GM23338 (cell line): ENCODE measurements at regions not wholly inside any gene's neighbourhood (a gene's known extent, or its start where the extent isn't known, plus 50 kb on each side); places are given as distances from the start of the nearest gene placed in this dataset.
"Not testable (repeated sequence)": the region's sequence is repeated elsewhere in the genome, so short reads cannot be mapped to it uniquely, and the experiment has no call there.

Source experiments
- ATAC-seq: fragments of 200-7000 bp; cut with Tn5 transposase; 3 replicates; pipeline ENCODE4 v1.9.1; 2020
- DNase-seq: peaks from one replicate; pipeline ENCODE4 v3.0.0-alpha.2; 2015; ENCODE audit warnings: low spot score
- H2AFZ ChIP-seq: fragments of 200-600 bp; sonication (generic); 2 replicates; pipeline ENCODE4 v1.8.0; 2016; ENCODE audit warnings: antibody characterized with exemption, mild to moderate bottlenecking, moderate library complexity
- H3F3A ChIP-seq: fragments of 200-600 bp; sonication (generic); replicated peaks from 2 replicates; pipeline ENCODE4 v1.8.0; 2017; ENCODE audit warnings: antibody characterized with exemption, mixed run types, low read depth
- H3K27ac ChIP-seq: fragments of 200-600 bp; sonication (generic); 2 replicates; pipeline ENCODE4 v1.6.1; 2016; ENCODE audit warnings: low read depth
- H3K27me3 ChIP-seq: fragments of 200-600 bp; sonication (generic); 2 replicates; pipeline ENCODE4 v1.8.0; 2016; ENCODE audit warnings: mild to moderate bottlenecking, mixed run types, moderate library complexity; ENCODE audit not compliant: insufficient read depth
- H3K36me3 ChIP-seq: fragments of 200-600 bp; sonication (generic); 2 replicates; pipeline ENCODE4 v1.8.0; 2016; ENCODE audit warnings: mild to moderate bottlenecking; ENCODE audit not compliant: insufficient read depth
- H3K4me1 ChIP-seq: fragments of 200-600 bp; sonication (generic); 2 replicates; pipeline ENCODE4 v1.8.0; 2016; ENCODE audit warnings: mild to moderate bottlenecking, moderate library complexity; ENCODE audit not compliant: insufficient read depth
- H3K4me2 ChIP-seq: fragments of 200-600 bp; sonication (generic); 2 replicates; pipeline ENCODE4 v1.7.1; 2017; ENCODE audit warnings: mixed run types
- H3K4me3 ChIP-seq: fragments of 200-600 bp; sonication (generic); 2 replicates; pipeline ENCODE4 v1.6.1; 2016; ENCODE audit warnings: mixed run types
- H3K79me2 ChIP-seq: fragments of 200-600 bp; sonication (generic); replicated peaks from 2 replicates; pipeline ENCODE4 v1.8.0; 2017; ENCODE audit warnings: mild to moderate bottlenecking; ENCODE audit not compliant: insufficient read depth
- H3K9me2 ChIP-seq: fragments of 200-600 bp; sonication (generic); 2 replicates; pipeline ENCODE4 v1.8.0; 2017; ENCODE audit not compliant: insufficient read depth
- H4K20me1 ChIP-seq: fragments of 200-600 bp; sonication (generic); replicated peaks from 2 replicates; pipeline ENCODE4 v1.8.0; 2017; ENCODE audit warnings: mild to moderate bottlenecking; ENCODE audit not compliant: insufficient read depth
- H3K27ac Mint-ChIP-seq: 2 replicates; pipeline ENCODE4 v1.8.0; 2020; ENCODE audit warnings: inconsistent platforms, mild to moderate bottlenecking, moderate library complexity, mixed read lengths
- H3K27me3 Mint-ChIP-seq: 3 replicates; pipeline ENCODE4 v1.8.0; 2022; ENCODE audit warnings: low read depth, mild to moderate bottlenecking, moderate library complexity, mixed read lengths, inconsistent platforms; ENCODE audit not compliant: insufficient read depth, poor library complexity
- H3K36me3 Mint-ChIP-seq: 3 replicates; pipeline ENCODE4 v1.8.0; 2021; ENCODE audit warnings: low read depth, mild to moderate bottlenecking, inconsistent platforms, moderate library complexity, mixed read lengths
- H3K4me1 Mint-ChIP-seq: 3 replicates; pipeline ENCODE4 v1.8.0; 2020; ENCODE audit warnings: mild to moderate bottlenecking, inconsistent platforms, mixed read lengths
- H3K4me3 Mint-ChIP-seq: 3 replicates; pipeline ENCODE4 v1.8.0; 2021; ENCODE audit warnings: moderate library complexity, mild to moderate bottlenecking, inconsistent platforms, mixed read lengths
- H3K9me3 Mint-ChIP-seq: 3 replicates; pipeline ENCODE4 v1.8.0; 2020; ENCODE audit warnings: moderate library complexity, mild to moderate bottlenecking, inconsistent platforms, mixed read lengths
- CREB1 ChIP-seq: fragments of 250-450 bp; sonication (Bioruptor Pico); IDR thresholded peaks from 2 replicates; pipeline ENCODE4 v1.5.0; 2020; ENCODE audit warnings: low read depth, mild to moderate bottlenecking, moderate library complexity
- CTCF ChIP-seq, 2 experiments: fragments of 200-600 bp in 1 of 2; sonication (generic) in 1 of 2; conservative IDR thresholded peaks; 2 replicates each; pipeline versions ENCODE4 v1.5.1 to v1.6.1; 2016 to 2017; ENCODE audit warnings: antibody characterized with exemption in 2 of 2, low read depth in 2 of 2, mild to moderate bottlenecking in 2 of 2, moderate library complexity in 1 of 2
- EZH2 ChIP-seq: fragments of 200-600 bp; sonication (generic); IDR thresholded peaks from one replicate; pipeline ENCODE4 v1.8.0; 2017; ENCODE audit warnings: antibody characterized with exemption, mild to moderate bottlenecking, low read depth; ENCODE audit not compliant: unreplicated experiment
- EZH2phosphoT487 ChIP-seq: fragments of 200-600 bp; sonication (generic); IDR thresholded peaks from one replicate; pipeline ENCODE4 v1.8.1; 2018; ENCODE audit warnings: antibody characterized with exemption; ENCODE audit not compliant: unreplicated experiment
- JUNB ChIP-seq: IDR thresholded peaks from one replicate; pipeline ENCODE4 v1.6.1; 2016; ENCODE audit warnings: antibody characterized with exemption; ENCODE audit not compliant: unreplicated experiment
- NANOG ChIP-seq: IDR thresholded peaks from 2 replicates; pipeline ENCODE4 v1.6.1; 2016; ENCODE audit warnings: antibody characterized with exemption, borderline replicate concordance
- POLR2AphosphoS5 ChIP-seq: IDR thresholded peaks from 2 replicates; pipeline ENCODE4 v1.6.1; 2016; ENCODE audit warnings: antibody characterized with exemption, low read depth
- REST ChIP-seq: IDR thresholded peaks from one replicate; pipeline ENCODE4 v1.6.1; 2018; ENCODE audit warnings: antibody characterized with exemption; ENCODE audit not compliant: unreplicated experiment
- STAT1 ChIP-seq: IDR thresholded peaks from one replicate; pipeline ENCODE4 v1.6.1; 2016; ENCODE audit warnings: antibody characterized with exemption; ENCODE audit not compliant: unreplicated experiment
- ZNF114 ChIP-seq: fragments of 250-450 bp; sonication (Bioruptor Pico); IDR thresholded peaks from 2 replicates; pipeline ENCODE4 v1.5.0; 2020; ENCODE audit warnings: mild to moderate bottlenecking, moderate library complexity
- ZNF331 ChIP-seq: fragments of 250-450 bp; sonication (Bioruptor Pico); IDR thresholded peaks from 2 replicates; pipeline ENCODE4 v1.5.0; 2020; ENCODE audit warnings: low read depth, mild to moderate bottlenecking, moderate library complexity
- TF ChIP-seq, protein P1 (sequence below): IDR thresholded peaks from 2 replicates; pipeline ENCODE4 v1.6.1; 2016; ENCODE audit warnings: antibody characterized with exemption

DNA sequence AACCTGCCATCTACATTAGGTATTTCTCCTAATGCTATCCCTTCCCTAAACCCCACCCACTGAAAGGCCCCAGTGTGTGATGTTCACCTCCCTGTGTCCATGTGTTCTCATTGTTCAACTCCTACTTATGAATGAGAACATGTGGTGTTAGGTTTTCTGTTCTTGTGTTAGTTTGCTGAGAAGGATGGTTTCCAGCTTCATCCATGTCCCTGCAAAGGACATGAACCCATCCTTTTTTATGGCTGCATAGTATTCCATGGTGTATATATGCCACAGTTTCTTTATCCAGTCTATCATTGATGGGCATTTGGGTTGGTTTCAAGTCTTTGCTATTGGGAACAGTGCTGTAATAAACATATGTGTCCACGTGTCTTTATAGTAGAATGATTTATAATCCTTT lies 149.2 kb downstream of the PCDH7 start:
- not testable (repeated sequence) for H3K4me1 Mint-ChIP-seq, H3F3A ChIP-seq

GRCh38 chr4:30870513-30870912 lies 150.3 kb downstream of the PCDH7 start:
- H3K27me3 ChIP-seq = no peaks in the 10 kb centered on the region
- no peak for ATAC-seq
- Mint-ChIP-seq H3K4me3 (no peak overlapping the region), H3K27me3 (no peaks in the 10 kb centered on the region), H3K27ac (no peak overlapping the region), H3K4me1 (peaks cover 9% of the 10 kb centered on the region; the same call in 2 of the 3 replicates), H3K9me3 (no peaks in the 10 kb centered on the region), H3K36me3 (no peaks in the 10 kb centered on the region)
- H3K9me2 ChIP-seq = no peaks in the 10 kb centered on the region
- no peak overlapping the region for H2AFZ ChIP-seq
- peaks cover 6% of the 10 kb centered on the region for H3K4me1 ChIP-seq
- no peak overlapping the region for H3K27ac ChIP-seq
- H3K4me3 ChIP-seq = no peak overlapping the region
- no peak for DNase-seq
- H3K36me3 ChIP-seq = no peaks in the 10 kb centered on the region
- no peaks in the 10 kb centered on the region for H3K79me2 ChIP-seq
- H4K20me1 ChIP-seq = no peaks in the 10 kb centered on the region
- no peak overlapping the region for H3K4me2 ChIP-seq
- no peaks in the 10 kb centered on the region for H3F3A ChIP-seq
- TF ChIP-seq CTCF (conservative IDR thresholded peaks at IDR 0.05; ENCODE audit: low read depth in 2 of 2) (no peak), JUNB (no peak), POLR2AphosphoS5 (no peak), STAT1 (no peak), ZNF114 (CRISPR knock-in tag) (no peak), EZH2 (no peak), EZH2phosphoT487 (no peak), CREB1 (CRISPR knock-in tag) (no peak), REST (no peak), ZNF331 (no peak), NANOG (no peak)
- TF ChIP-seq, protein P1, sequence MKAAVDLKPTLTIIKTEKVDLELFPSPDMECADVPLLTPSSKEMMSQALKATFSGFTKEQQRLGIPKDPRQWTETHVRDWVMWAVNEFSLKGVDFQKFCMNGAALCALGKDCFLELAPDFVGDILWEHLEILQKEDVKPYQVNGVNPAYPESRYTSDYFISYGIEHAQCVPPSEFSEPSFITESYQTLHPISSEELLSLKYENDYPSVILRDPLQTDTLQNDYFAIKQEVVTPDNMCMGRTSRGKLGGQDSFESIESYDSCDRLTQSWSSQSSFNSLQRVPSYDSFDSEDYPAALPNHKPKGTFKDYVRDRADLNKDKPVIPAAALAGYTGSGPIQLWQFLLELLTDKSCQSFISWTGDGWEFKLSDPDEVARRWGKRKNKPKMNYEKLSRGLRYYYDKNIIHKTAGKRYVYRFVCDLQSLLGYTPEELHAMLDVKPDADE = no peak

More for the DNA sequence above, 149.2 kb downstream of the PCDH7 start:
- not testable (repeated sequence) for H4K20me1 ChIP-seq, H3K27ac ChIP-seq, H3K36me3 Mint-ChIP-seq, H2AFZ ChIP-seq, H3K9me3 Mint-ChIP-seq, H3K27me3 Mint-ChIP-seq, H3K4me2 ChIP-seq, H3K27me3 ChIP-seq, H3K36me3 ChIP-seq, H3K4me1 ChIP-seq, H3K4me3 ChIP-seq, DNase-seq, H3K27ac Mint-ChIP-seq, H3K79me2 ChIP-seq, ATAC-seq, H3K9me2 ChIP-seq, H3K4me3 Mint-ChIP-seq
